Neural progenitor cell (in vitro differentiated cells): ENCODE measurements at regions not wholly inside any gene's neighbourhood (a gene's known extent, or its start where the extent isn't known, plus 50 kb on each side); places are given as distances from the start of the nearest gene placed in this dataset.
A peak's percentile ranks its signal among the peaks of the same experiment; 100 is the strongest.

Experiments used
- DNase-seq: peaks from one replicate; pipeline ENCODE4 v3.0.0-alpha.2; 2016; ENCODE audit warnings: low spot score
- H2AFZ ChIP-seq: fragments of 200-600 bp; sonication (generic); replicated peaks from 2 replicates; pipeline ENCODE4 v1.6.1; 2016; ENCODE audit warnings: antibody characterized with exemption
- H3F3A ChIP-seq: fragments of 200-600 bp; sonication (generic); 2 replicates; pipeline ENCODE4 v1.6.1; 2016; ENCODE audit warnings: antibody characterized with exemption, low read depth
- H3K27ac ChIP-seq: fragments of 200-600 bp; sonication (generic); 2 replicates; pipeline ENCODE4 v1.5.1; 2016; ENCODE audit warnings: mild to moderate bottlenecking
- H3K27me3 ChIP-seq: fragments of 200-600 bp; sonication (generic); 2 replicates; pipeline ENCODE4 v1.6.1; 2016; ENCODE audit warnings: mild to moderate bottlenecking, moderate library complexity
- H3K36me3 ChIP-seq: fragments of 200-600 bp; sonication (generic); 2 replicates; pipeline ENCODE4 v1.5.1; 2016
- H3K4me1 ChIP-seq: fragments of 200-600 bp; sonication (generic); 2 replicates; pipeline ENCODE4 v1.6.1; 2016; ENCODE audit warnings: mixed run types
- H3K4me2 ChIP-seq: fragments of 200-600 bp; sonication (generic); 2 replicates; pipeline ENCODE4 v1.6.1; 2016
- H3K4me3 ChIP-seq: fragments of 200-600 bp; sonication (generic); 2 replicates; pipeline ENCODE4 v1.5.1; 2016
- H3K79me2 ChIP-seq: fragments of 200-600 bp; sonication (generic); 2 replicates; pipeline ENCODE4 v1.6.1; 2016; ENCODE audit warnings: low read depth
- H3K9ac ChIP-seq: fragments of 200-600 bp; sonication (generic); 2 replicates; pipeline ENCODE4 v1.6.1; 2016
- H3K9me3 ChIP-seq: fragments of 200-600 bp; sonication (generic); 2 replicates; pipeline ENCODE4 v1.5.1; 2016; ENCODE audit warnings: low read depth
- H4K20me1 ChIP-seq: fragments of 200-600 bp; sonication (generic); 2 replicates; pipeline ENCODE4 v1.6.1; 2016; ENCODE audit warnings: low read depth
- H3K27ac Mint-ChIP-seq: 3 replicates; pipeline ENCODE4 v1.8.0; 2021; ENCODE audit warnings: mixed read lengths
- H3K27me3 Mint-ChIP-seq: 2 replicates; pipeline ENCODE4 v1.8.0; 2022; ENCODE audit warnings: low read depth, mild to moderate bottlenecking, inconsistent platforms, moderate library complexity, mixed read lengths; ENCODE audit not compliant: insufficient read depth
- H3K36me3 Mint-ChIP-seq: 3 replicates; pipeline ENCODE4 v1.8.0; 2021; ENCODE audit warnings: mixed read lengths
- H3K4me1 Mint-ChIP-seq: 3 replicates; pipeline ENCODE4 v1.8.0; 2021; ENCODE audit warnings: mixed read lengths
- H3K4me3 Mint-ChIP-seq: 3 replicates; pipeline ENCODE4 v1.8.0; 2021; ENCODE audit warnings: mild to moderate bottlenecking, moderate library complexity, mixed read lengths
- H3K9me3 Mint-ChIP-seq: 3 replicates; pipeline ENCODE4 v1.8.0; 2020; ENCODE audit warnings: mixed read lengths
- CTCF ChIP-seq: fragments of 200-600 bp; sonication (generic); IDR thresholded peaks from 2 replicates; pipeline ENCODE4 v1.5.1; 2017; ENCODE audit warnings: antibody characterized with exemption, mild to moderate bottlenecking
- EZH2 ChIP-seq: fragments of 200-600 bp; sonication (generic); IDR thresholded peaks from 2 replicates; pipeline ENCODE4 v1.6.1; 2017; ENCODE audit warnings: antibody characterized with exemption, mild to moderate bottlenecking, moderate library complexity
- EZH2phosphoT487 ChIP-seq: fragments of 200-600 bp; sonication (generic); IDR thresholded peaks from 2 replicates; pipeline ENCODE4 v1.6.1; 2017; ENCODE audit warnings: antibody characterized with exemption

- Histone ChIP-seq H3F3A (no peaks in the 10 kb centered on the region), H2AFZ (peak overlapping the region; percentile 8), H3K27me3 (peaks cover 13% of the 10 kb centered on the region), H3K27ac (no peak overlapping the region), H3K4me1 (no peaks in the 10 kb centered on the region), H3K9ac (no peak overlapping the region), H3K4me3 (no peak overlapping the region), H4K20me1 (no peaks in the 10 kb centered on the region), H3K4me2 (peak overlapping the region; percentile 32), H3K36me3 (no peaks in the 10 kb centered on the region), H3K79me2 (no peaks in the 10 kb centered on the region), H3K9me3 (no peaks in the 10 kb centered on the region)
- H3K4me1 Mint-ChIP-seq, result peaks cover 23% of the 10 kb centered on the region
- H3K27ac Mint-ChIP-seq, result no peak overlapping the region
- no peaks in the 10 kb centered on the region for H3K36me3 Mint-ChIP-seq
- H3K9me3 Mint-ChIP-seq, result no peaks in the 10 kb centered on the region
- peak; percentile 89 for DNase-seq
- no peak overlapping the region for H3K4me3 Mint-ChIP-seq
- TF ChIP-seq EZH2, result no peak
- peak; percentile 90 for TF ChIP-seq CTCF
- TF ChIP-seq EZH2phosphoT487, result no peak
- peaks cover 8% of the 10 kb centered on the region for H3K27me3 Mint-ChIP-seq
These were observed 71.9 kb upstream of the SPATA12 start for GRCh38 chr3:56988458-56989168.

GRCh38 chr3:56987238-56987895 lies 73.1 kb upstream of the SPATA12 start:
- H3K9me3 ChIP-seq, result no peaks in the 10 kb centered on the region
- H3F3A ChIP-seq, result no peaks in the 10 kb centered on the region
- Mint-ChIP-seq H3K9me3 (no peaks in the 10 kb centered on the region), H3K36me3 (no peaks in the 10 kb centered on the region), H3K27me3 (peaks cover 8% of the 10 kb centered on the region), H3K4me3 (no peak overlapping the region), H3K27ac (no peak overlapping the region), H3K4me1 (peaks cover 23% of the 10 kb centered on the region)
- H2AFZ ChIP-seq, result peak overlapping the region; percentile 64
- H4K20me1 ChIP-seq, result no peaks in the 10 kb centered on the region
- no peak overlapping the region for H3K4me2 ChIP-seq
- no peaks in the 10 kb centered on the region for H3K36me3 ChIP-seq
- no peaks in the 10 kb centered on the region for H3K4me1 ChIP-seq
- no peak overlapping the region for H3K9ac ChIP-seq
- H3K27me3 ChIP-seq, result peaks cover 13% of the 10 kb centered on the region
- no peak overlapping the region for H3K4me3 ChIP-seq
- H3K79me2 ChIP-seq, result no peaks in the 10 kb centered on the region
- TF ChIP-seq CTCF (peak; percentile 56), EZH2phosphoT487 (no peak)
- DNase-seq, result peak; percentile 53
- no peak overlapping the region for H3K27ac ChIP-seq

- Histone ChIP-seq H3K9me3 (no peaks in the 10 kb centered on the region), H3K79me2 (no peaks in the 10 kb centered on the region), H4K20me1 (no peaks in the 10 kb centered on the region), H3K27ac (no peak overlapping the region), H3K4me1 (no peaks in the 10 kb centered on the region), H3K9ac (no peak overlapping the region), H3K27me3 (peaks cover 13% of the 10 kb centered on the region), H2AFZ (no peak overlapping the region), H3K36me3 (no peaks in the 10 kb centered on the region), H3K4me3 (no peak overlapping the region), H3K4me2 (no peak overlapping the region), H3F3A (no peaks in the 10 kb centered on the region)
- Mint-ChIP-seq H3K27me3 (peaks cover 8% of the 10 kb centered on the region), H3K9me3 (no peaks in the 10 kb centered on the region), H3K27ac (no peak overlapping the region), H3K36me3 (no peaks in the 10 kb centered on the region), H3K4me1 (peaks cover 23% of the 10 kb centered on the region), H3K4me3 (no peak overlapping the region)
- no peak for DNase-seq
- TF ChIP-seq EZH2phosphoT487 (no peak), EZH2 (no peak), CTCF (no peak)
These were observed 74.1 kb upstream of the SPATA12 start for GRCh38 chr3:56986347-56986746.
